GM21737 (cell line): ENCODE measurements at regions not wholly inside any gene's neighbourhood (a gene's known extent, or its start where the extent isn't known, plus 50 kb on each side); places are given as distances from the start of the nearest gene placed in this dataset.
A peak's percentile ranks its signal among the peaks of the same experiment; 100 is the strongest.
"Not testable (repeated sequence)": the region's sequence is repeated elsewhere in the genome, so short reads cannot be mapped to it uniquely, and the experiment has no call there.

ENCODE experiments used
- ATAC-seq: cut with Tn5 transposase; IDR thresholded peaks from one replicate; pipeline ENCODE4 v1.9.1; 2021; ENCODE audit warnings: mild to moderate bottlenecking, moderate library complexity; ENCODE audit not compliant: unreplicated experiment

- ATAC-seq, result peak; percentile 95
These were observed 252.2 kb upstream of the TBL1XR1 start for GRCh38 chr3:177449360-177450006.

GRCh38 chr3:177451301-177451750 is 254.0 kb upstream of the TBL1XR1 start:
- no peak for ATAC-seq

GRCh38 chr3:177451864-177452830 is 254.9 kb upstream of the TBL1XR1 start:
- no peak for ATAC-seq

- ATAC-seq, result no peak
These were observed 255.7 kb upstream of the TBL1XR1 start for GRCh38 chr3:177452831-177453450.

- ATAC-seq, result no peak
These were observed 256.2 kb upstream of the TBL1XR1 start for GRCh38 chr3:177453451-177453844.

- ATAC-seq, result not testable (repeated sequence)
These were observed 259.9 kb upstream of the TBL1XR1 start for GRCh38 chr3:177457204-177457603.

GRCh38 chr3:177459401-177459800 is 262.1 kb upstream of the TBL1XR1 start:
- no peak for ATAC-seq

GRCh38 chr3:177460047-177460446 is 262.8 kb upstream of the TBL1XR1 start:
- no peak for ATAC-seq

GRCh38 chr3:177461765-177462164 is 264.5 kb upstream of the TBL1XR1 start:
- ATAC-seq, result no peak

GRCh38 chr3:177463341-177463740 is 266.1 kb upstream of the TBL1XR1 start:
- ATAC-seq, result not testable (repeated sequence)

GRCh38 chr3:177463863-177464262 is 266.6 kb upstream of the TBL1XR1 start:
- no peak for ATAC-seq

GRCh38 chr3:177464392-177465256 is 267.3 kb upstream of the TBL1XR1 start:
- no peak for ATAC-seq

GRCh38 chr3:177465257-177465642 is 268.0 kb upstream of the TBL1XR1 start:
- ATAC-seq, result no peak

- no peak for ATAC-seq
These were observed 268.8 kb upstream of the TBL1XR1 start for GRCh38 chr3:177466074-177466473.

GRCh38 chr3:177466622-177467021 is 269.3 kb upstream of the TBL1XR1 start:
- not testable (repeated sequence) for ATAC-seq

GRCh38 chr3:177467247-177467985 is 270.1 kb upstream of the TBL1XR1 start:
- ATAC-seq, result no peak

- no peak for ATAC-seq
These were observed 271.0 kb upstream of the TBL1XR1 start for GRCh38 chr3:177468331-177468730.

- ATAC-seq, result no peak
These were observed 271.5 kb upstream of the TBL1XR1 start for GRCh38 chr3:177468816-177469215.

- ATAC-seq, result no peak
These were observed 271.9 kb upstream of the TBL1XR1 start for GRCh38 chr3:177469216-177469615.
